ENCODE measurements at regions not wholly inside any gene's neighbourhood (a gene's known extent, or its start where the extent isn't known, plus 50 kb on each side); places are given as distances from the start of the nearest gene placed in this dataset.
"Not testable (repeated sequence)": the region's sequence is repeated elsewhere in the genome, so short reads cannot be mapped to it uniquely, and the experiment has no call there.

DNA sequence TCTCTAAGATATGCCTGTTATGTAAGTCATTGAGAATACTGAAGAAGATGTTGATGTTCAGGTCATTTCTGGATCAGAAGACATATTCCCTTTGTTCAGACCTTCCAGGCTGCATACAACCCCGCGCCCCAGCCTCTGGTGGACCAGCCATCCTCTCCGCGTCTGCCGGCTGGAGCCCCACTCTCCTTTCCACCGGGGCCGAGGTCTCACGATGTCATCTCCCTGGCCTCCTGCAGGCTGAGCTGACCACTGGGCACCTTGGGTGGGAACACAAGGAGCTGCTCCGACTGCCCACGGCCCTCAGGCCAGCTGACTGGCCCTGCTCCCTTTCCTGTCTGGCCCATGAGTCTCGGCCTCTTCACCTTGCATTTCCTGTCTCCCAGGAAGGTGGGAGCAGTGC, 124.6 kb downstream of the SHANK2 start:
- no peak for DNase-seq (ENCODE audit: low read depth)

GRCh38 chr11:71126401-71126800, 126.0 kb downstream of the SHANK2 start:
- DNase-seq (ENCODE audit: low read depth) = not testable (repeated sequence)

DNA sequence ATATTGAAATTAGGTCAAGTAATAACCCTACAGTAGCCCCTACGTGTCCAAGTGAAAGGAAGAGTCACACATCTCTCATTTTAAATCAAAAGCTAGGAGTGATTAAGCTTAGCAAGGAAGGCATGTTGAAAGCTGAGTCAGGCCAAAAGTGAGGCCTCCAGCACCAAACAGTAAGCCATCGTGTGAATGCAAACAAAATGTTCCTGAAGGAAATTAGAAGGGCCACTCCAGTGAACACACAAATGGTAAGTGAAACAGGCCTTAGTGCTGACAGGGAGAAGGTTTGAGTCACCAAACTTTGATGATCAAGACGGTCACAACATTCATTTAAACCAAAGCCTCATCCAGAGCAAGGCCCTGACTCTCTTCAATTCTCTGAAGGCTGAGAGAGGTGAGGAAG, 127.2 kb downstream of the SHANK2 start:
- no peak for DNase-seq (ENCODE audit: low read depth)

- no peak for DNase-seq (ENCODE audit: low read depth)
These were observed 128.2 kb downstream of the SHANK2 start for GRCh38 chr11:71124127-71124526.

- DNase-seq (ENCODE audit: low read depth) = peak; percentile 2
These were observed 131.9 kb downstream of the SHANK2 start for GRCh38 chr11:71120471-71120896.

- no peak for DNase-seq (ENCODE audit: low read depth)
These were observed 132.6 kb downstream of the SHANK2 start for GRCh38 chr11:71119656-71120269.

GRCh38 chr11:71118671-71119250, 133.6 kb downstream of the SHANK2 start:
- DNase-seq (ENCODE audit: low read depth) = no peak

DNA sequence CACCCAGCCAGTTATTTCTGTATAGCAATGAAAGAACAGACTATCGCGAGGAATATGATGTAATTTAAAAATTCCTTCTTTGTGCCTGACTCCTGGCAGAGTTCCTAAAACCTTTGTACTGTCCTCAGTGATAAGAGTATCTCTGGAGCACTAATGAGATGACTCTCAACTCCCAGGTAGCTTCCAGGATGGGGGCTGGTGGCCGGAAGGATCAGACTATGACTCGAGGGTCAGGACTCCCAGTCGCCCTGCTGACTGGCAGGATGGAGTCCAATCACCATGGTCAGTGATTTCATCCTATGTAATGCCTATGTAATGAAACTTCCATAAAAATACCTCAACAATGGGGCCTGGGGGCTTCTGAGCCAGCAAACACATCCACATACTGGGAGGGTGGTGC, 135.1 kb downstream of the SHANK2 start:
- DNase-seq (ENCODE audit: low read depth) = peak; percentile 1

DNA sequence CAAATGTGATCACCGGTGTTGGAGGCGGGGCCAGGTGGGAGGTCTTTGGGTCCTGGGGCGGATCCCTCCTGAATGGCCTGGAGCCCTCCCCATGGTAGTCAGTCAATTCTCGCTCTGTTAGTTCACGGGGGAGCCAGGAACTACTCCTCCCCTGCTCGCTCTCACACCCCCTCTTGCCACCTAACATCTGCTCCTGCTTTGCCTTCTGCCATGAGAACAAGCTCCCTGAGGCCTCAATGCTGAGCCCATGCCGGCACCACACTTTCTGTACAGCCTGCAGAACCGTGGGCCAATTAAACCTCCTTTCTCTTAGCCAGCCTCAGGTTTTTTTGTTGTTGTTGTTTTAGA, 135.7 kb downstream of the SHANK2 start:
- DNase-seq (ENCODE audit: low read depth) = no peak

GRCh38 chr11:71115770-71116692, 136.3 kb downstream of the SHANK2 start:
- no peak for DNase-seq (ENCODE audit: low read depth)

- no peak for DNase-seq (ENCODE audit: low read depth)
These were observed 138.1 kb downstream of the SHANK2 start for GRCh38 chr11:71114124-71114851.

DNA sequence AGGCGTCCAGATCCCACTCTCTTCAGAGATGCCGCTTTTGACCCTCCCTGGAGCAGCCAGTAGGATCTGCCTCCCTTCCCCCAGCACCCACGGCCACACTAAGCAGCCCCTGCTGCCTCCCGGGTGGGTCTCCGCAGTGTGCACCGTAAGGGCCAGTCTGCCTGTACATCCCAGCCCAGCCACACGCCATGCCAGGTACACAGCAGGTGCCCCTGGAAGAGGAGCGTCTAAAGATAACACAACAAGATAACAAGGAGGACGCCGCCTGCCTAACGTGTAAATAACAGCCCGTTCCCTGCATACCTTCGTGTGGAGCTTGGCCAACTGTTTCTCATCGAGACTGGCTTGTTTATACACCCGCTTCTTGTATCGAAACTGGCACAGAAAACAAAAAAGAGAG, 139.4 kb downstream of the SHANK2 start:
- no peak for DNase-seq (ENCODE audit: low read depth)

DNA sequence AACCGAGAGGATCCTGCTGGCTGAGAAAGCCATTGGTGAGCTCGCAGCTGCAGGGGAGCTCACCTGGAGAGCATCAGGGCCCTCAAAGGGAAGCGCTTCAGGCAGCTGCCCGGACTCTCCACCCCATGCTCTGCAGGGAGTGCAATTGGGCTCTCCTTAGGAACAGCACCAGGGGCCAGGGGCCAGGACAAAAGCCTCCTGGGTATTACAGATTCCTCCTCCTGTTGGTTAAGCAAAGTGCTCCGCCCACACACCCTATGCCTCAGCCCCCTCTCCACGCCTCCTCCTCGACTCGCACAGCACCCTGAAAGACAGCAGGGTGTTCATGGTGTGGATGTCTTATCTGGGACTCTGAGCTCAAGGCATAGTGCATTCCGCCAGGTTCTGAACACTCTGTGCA, 139.9 kb downstream of the SHANK2 start:
- DNase-seq (ENCODE audit: low read depth) = no peak

- DNase-seq (ENCODE audit: low read depth) = no peak
These were observed 142.8 kb downstream of the SHANK2 start for GRCh38 chr11:71109586-71109985.

- DNase-seq (ENCODE audit: low read depth) = no peak
These were observed 143.2 kb downstream of the SHANK2 start for GRCh38 chr11:71109186-71109585.

- no peak for DNase-seq (ENCODE audit: low read depth)
These were observed 144.1 kb downstream of the SHANK2 start for GRCh38 chr11:71108013-71108865.

- no peak for DNase-seq (ENCODE audit: low read depth)
These were observed 145.7 kb downstream of the SHANK2 start for GRCh38 chr11:71106671-71107070.

DNA sequence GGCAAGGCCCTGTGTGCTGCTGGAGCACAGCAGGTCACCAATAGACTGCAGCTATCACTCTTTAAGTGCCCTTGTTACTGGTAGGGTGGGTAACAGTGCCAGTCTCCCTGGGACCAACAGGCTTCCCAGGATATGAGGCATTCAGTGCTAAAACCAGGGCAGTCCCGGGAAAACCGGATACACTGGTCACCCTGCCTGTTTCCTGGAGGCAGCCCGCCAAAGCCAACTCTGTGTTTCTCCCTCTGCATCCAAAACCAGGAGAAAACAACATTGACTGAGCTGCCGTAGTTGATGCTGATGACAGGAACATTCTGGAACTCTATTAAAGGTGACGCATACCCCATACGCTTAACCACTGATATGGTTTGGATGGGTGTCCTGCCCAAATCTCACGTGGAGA, 149.1 kb downstream of the SHANK2 start:
- DNase-seq (ENCODE audit: low read depth) = peak; percentile 0

DNA sequence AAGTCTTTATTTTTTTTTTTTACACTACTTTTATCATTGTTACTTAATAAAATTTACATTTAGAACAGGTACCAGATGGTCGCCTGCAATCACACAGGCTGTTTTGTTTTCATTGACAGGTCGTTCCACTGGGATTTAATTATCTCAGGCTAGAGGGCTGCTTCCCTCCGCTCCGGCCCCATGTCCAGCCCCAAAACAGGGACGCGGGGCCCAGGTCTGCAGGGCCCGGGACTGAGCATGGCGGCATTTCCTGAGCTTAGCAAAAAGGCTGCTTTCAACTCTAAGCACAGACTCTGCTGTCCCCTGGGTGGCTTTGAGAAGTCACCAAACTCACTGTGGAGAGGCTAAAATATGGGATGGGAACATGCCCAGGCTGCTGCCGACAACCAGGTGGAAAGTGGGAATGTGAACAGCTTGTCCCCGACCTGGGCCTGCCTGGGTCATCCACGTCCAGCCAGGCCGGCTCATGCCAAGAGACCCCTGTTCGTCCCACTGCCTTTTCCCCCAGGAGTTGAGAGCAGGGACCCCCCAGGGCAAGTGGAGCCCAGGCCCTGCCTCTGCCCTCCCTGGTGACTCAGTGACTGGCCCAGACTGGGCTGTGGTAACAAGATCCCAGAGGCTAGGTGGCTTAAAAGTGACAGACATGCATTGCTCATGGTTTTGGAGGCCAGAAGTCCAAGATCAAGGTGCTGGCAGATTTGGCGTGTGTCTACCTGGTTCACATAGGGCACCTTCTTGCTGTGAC, 150.0 kb downstream of the SHANK2 start:
- DNase-seq (ENCODE audit: low read depth) = no peak

DNA sequence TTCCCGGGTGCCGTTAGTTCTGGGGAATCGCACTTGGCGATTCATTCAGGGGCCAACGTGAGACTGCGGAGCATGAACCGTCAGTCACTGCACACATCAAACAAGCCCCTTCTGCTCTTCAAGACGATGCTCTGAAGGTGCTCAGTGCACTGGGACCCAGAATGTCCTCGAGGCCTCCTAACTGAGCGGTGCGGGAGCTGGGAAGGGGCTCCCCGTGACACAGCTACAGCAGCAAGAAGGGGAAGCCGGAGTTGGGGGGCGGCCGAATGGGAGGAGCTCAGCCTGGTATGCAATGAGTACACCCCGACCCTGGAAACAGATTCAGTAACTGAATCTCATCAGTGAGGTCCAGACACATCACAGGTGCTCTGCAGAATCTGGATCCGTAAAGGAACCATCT, 150.8 kb downstream of the SHANK2 start:
- DNase-seq (ENCODE audit: low read depth) = no peak

DNA sequence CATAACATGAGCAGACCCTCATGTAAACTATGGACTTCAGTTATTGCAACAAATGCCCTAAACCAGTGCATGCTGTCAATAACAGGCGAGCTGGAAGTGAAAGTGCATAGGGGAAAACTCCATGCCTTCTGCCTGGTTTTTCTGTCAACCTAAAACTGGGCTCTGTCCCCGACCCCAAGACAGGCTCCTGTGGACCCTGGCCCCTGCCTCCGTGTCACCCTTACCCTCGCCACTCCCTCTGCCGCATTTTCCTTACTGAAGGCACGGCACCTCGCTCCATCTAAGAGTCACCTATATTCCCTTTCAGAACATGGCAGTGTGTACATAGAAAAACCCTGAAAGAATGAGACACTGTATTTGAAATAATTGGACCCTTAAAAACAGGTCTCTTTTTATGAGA, 151.3 kb downstream of the SHANK2 start:
- no peak for DNase-seq (ENCODE audit: low read depth)
